ENCODE measurements at regions not wholly inside any gene's neighbourhood (a gene's known extent, or its start where the extent isn't known, plus 50 kb on each side); places are given as distances from the start of the nearest gene placed in this dataset.
"Not testable (repeated sequence)": the region's sequence is repeated elsewhere in the genome, so short reads cannot be mapped to it uniquely, and the experiment has no call there.

- H3K27me3 Mint-ChIP-seq (ENCODE audit: low read depth), result peaks cover 5% of the 10 kb centered on the region
- no peak for TF ChIP-seq CTCF (IDR thresholded peaks at IDR 0.05; ENCODE audit: unreplicated experiment in 3 of 3)
- H3K27ac Mint-ChIP-seq, result no peak overlapping the region
- H3K9me3 Mint-ChIP-seq, result no peaks in the 10 kb centered on the region
- no peak overlapping the region for H3K4me3 Mint-ChIP-seq
- no peaks in the 10 kb centered on the region for H3K36me3 Mint-ChIP-seq (ENCODE audit: low read depth)
- H3K4me1 Mint-ChIP-seq, result peaks cover 6% of the 10 kb centered on the region
Measured at GRCh38 chr10:118900617-118901016, 128.9 kb upstream of the NANOS1 start.

GRCh38 chr10:118901380-118901779 is 128.1 kb upstream of the NANOS1 start:
- TF ChIP-seq CTCF (IDR thresholded peaks at IDR 0.05; ENCODE audit: unreplicated experiment in 3 of 3), result no peak
- peaks cover 6% of the 10 kb centered on the region for H3K4me1 Mint-ChIP-seq
- H3K27ac Mint-ChIP-seq, result no peak overlapping the region
- H3K27me3 Mint-ChIP-seq (ENCODE audit: low read depth), result peaks cover 5% of the 10 kb centered on the region
- H3K9me3 Mint-ChIP-seq, result no peaks in the 10 kb centered on the region
- H3K36me3 Mint-ChIP-seq (ENCODE audit: low read depth), result no peaks in the 10 kb centered on the region
- no peak overlapping the region for H3K4me3 Mint-ChIP-seq

GRCh38 chr10:118901906-118902305 is 127.6 kb upstream of the NANOS1 start:
- no peak for TF ChIP-seq CTCF (IDR thresholded peaks at IDR 0.05; ENCODE audit: unreplicated experiment in 3 of 3)
- peaks cover 6% of the 10 kb centered on the region for H3K4me1 Mint-ChIP-seq
- peaks cover 5% of the 10 kb centered on the region for H3K27me3 Mint-ChIP-seq (ENCODE audit: low read depth)
- H3K4me3 Mint-ChIP-seq, result no peak overlapping the region
- no peaks in the 10 kb centered on the region for H3K9me3 Mint-ChIP-seq
- no peak overlapping the region for H3K27ac Mint-ChIP-seq
- no peaks in the 10 kb centered on the region for H3K36me3 Mint-ChIP-seq (ENCODE audit: low read depth)

GRCh38 chr10:118902656-118903055 is 126.9 kb upstream of the NANOS1 start:
- not testable (repeated sequence) for H3K4me3 Mint-ChIP-seq; H3K27me3 Mint-ChIP-seq (ENCODE audit: low read depth); H3K4me1 Mint-ChIP-seq; H3K9me3 Mint-ChIP-seq; H3K36me3 Mint-ChIP-seq (ENCODE audit: low read depth); H3K27ac Mint-ChIP-seq

GRCh38 chr10:118903251-118903650 is 126.3 kb upstream of the NANOS1 start:
- H3K9me3 Mint-ChIP-seq, result no peaks in the 10 kb centered on the region
- no peak overlapping the region for H3K27ac Mint-ChIP-seq
- no peak overlapping the region for H3K4me3 Mint-ChIP-seq
- no peak for TF ChIP-seq CTCF (IDR thresholded peaks at IDR 0.05; ENCODE audit: unreplicated experiment in 3 of 3)
- peaks cover 6% of the 10 kb centered on the region for H3K4me1 Mint-ChIP-seq
- no peaks in the 10 kb centered on the region for H3K36me3 Mint-ChIP-seq (ENCODE audit: low read depth)
- peaks cover 5% of the 10 kb centered on the region for H3K27me3 Mint-ChIP-seq (ENCODE audit: low read depth)

- Mint-ChIP-seq H3K27ac (no peak overlapping the region), H3K9me3 (no peaks in the 10 kb centered on the region), H3K4me3 (no peak overlapping the region), H3K4me1 (peaks cover 9% of the 10 kb centered on the region), H3K36me3 (ENCODE audit: low read depth) (no peaks in the 10 kb centered on the region), H3K27me3 (ENCODE audit: low read depth) (peaks cover 5% of the 10 kb centered on the region)
- TF ChIP-seq CTCF (IDR thresholded peaks at IDR 0.05; ENCODE audit: unreplicated experiment in 3 of 3), result no peak
Measured at GRCh38 chr10:118903691-118904090, 125.8 kb upstream of the NANOS1 start.
